ENCODE measurements at regions not wholly inside any gene's neighbourhood (a gene's known extent, or its start where the extent isn't known, plus 50 kb on each side); places are given as distances from the start of the nearest gene placed in this dataset.

- no peak for TF ChIP-seq CTCF (conservative IDR thresholded peaks at IDR 0.05; ENCODE audit: low read depth, low read length)
- no peak for TF ChIP-seq EZH2 (IDR thresholded peaks at IDR 0.05; ENCODE audit: borderline replicate concordance, low read depth, low read length, poor library complexity, severe bottlenecking)
- peaks cover 4% of the 10 kb centered on the region for H3K4me1 ChIP-seq (ENCODE audit: insufficient read depth, low read length, poor library complexity, severe bottlenecking)
- no TSS peak for BruUV-seq (replicated peaks)
- ChIA-PET CTCF (interaction anchor here (1.2 to 1.3 kb wide), 2 partner anchors 248 to 274 kb away, joined by 3 read pairs; no protein-coding TSS in a partner anchor), POLR2A (ENCODE audit: low non-redundant PET) (no interaction called here)
- peaks cover 18% of the 10 kb centered on the region for H3K27me3 ChIP-seq (replicated peaks; ENCODE audit: insufficient read depth, low read depth, low read length, poor library complexity)
- peak overlapping the region; percentile 27 for H3K4me3 ChIP-seq (ENCODE audit: low read depth, low read length, poor library complexity, severe bottlenecking)
- no peak for DNase-seq (ENCODE audit: low spot score)
- no peaks in the 10 kb centered on the region for H3K9me3 ChIP-seq (ENCODE audit: low read depth, low read length, poor library complexity, severe bottlenecking)
- H3K27ac ChIP-seq (ENCODE audit: low read depth, low read length, poor library complexity, severe bottlenecking), result no peak overlapping the region
- no peaks in the 10 kb centered on the region for H3K36me3 ChIP-seq (ENCODE audit: insufficient read depth, low read length, poor library complexity, severe bottlenecking)
- intact Hi-C loops (cut with micrococcal nuclease; ENCODE audit: unreplicated experiment), result loop anchor here (2.0 to 5.0 kb wide), 2 partner anchors 245 to 298 kb away; no protein-coding TSS in a partner anchor
These were observed 123.5 kb upstream of the IFNGR1 start for GRCh38 chr6:137342607-137343190.

DNA sequence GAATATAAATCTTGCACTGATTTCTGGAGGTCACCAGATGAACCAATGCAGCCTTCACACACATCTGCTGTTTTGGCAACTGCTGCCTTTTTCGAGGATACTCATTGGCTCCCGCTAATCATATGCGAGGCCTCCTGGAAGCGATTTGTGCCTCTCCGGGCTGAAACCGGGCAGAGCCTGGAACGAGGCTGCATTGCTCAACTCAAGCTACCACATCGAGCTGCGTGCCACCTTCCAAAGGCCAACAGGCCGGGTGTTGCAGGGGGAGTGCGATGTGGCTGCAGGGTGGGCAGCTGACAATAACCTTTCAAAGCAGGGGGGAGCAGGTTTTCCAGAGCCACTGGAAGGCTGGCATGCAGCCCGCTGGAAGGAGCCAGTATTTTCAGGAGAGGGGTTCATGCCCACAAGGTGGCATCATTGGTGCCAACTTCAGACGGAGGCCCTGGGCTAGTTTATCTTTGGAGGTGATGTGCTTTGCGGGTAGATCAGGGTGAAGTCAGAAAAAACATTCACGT, 122.6 kb upstream of the IFNGR1 start:
- Histone ChIP-seq H3K27me3 (replicated peaks; ENCODE audit: insufficient read depth, low read depth, low read length, poor library complexity) (peaks cover 18% of the 10 kb centered on the region), H3K27ac (ENCODE audit: low read depth, low read length, poor library complexity, severe bottlenecking) (no peak overlapping the region), H3K36me3 (ENCODE audit: insufficient read depth, low read length, poor library complexity, severe bottlenecking) (no peaks in the 10 kb centered on the region), H3K4me1 (ENCODE audit: insufficient read depth, low read length, poor library complexity, severe bottlenecking) (peaks cover 4% of the 10 kb centered on the region), H3K9me3 (ENCODE audit: low read depth, low read length, poor library complexity, severe bottlenecking) (no peaks in the 10 kb centered on the region), H3K4me3 (ENCODE audit: low read depth, low read length, poor library complexity, severe bottlenecking) (no peak overlapping the region)
- DNase-seq (ENCODE audit: low spot score), result peak; percentile 57
- TF ChIP-seq EZH2 (IDR thresholded peaks at IDR 0.05; ENCODE audit: borderline replicate concordance, low read depth, low read length, poor library complexity, severe bottlenecking) (no peak), CTCF (conservative IDR thresholded peaks at IDR 0.05; ENCODE audit: low read depth, low read length) (peak; percentile 56)
- intact Hi-C loops (cut with micrococcal nuclease; ENCODE audit: unreplicated experiment), result loop anchor here (2.0 to 5.0 kb wide), 2 partner anchors 246 to 299 kb away; no protein-coding TSS in a partner anchor
- CTCF ChIA-PET, result interaction anchor here (0.6 to 1.3 kb wide), 3 partner anchors 244 to 273 kb away, joined by 3 read pairs; no protein-coding TSS in a partner anchor
- BruUV-seq (replicated peaks), result no TSS peak
- POLR2A ChIA-PET (ENCODE audit: low non-redundant PET), result no interaction called here

DNA sequence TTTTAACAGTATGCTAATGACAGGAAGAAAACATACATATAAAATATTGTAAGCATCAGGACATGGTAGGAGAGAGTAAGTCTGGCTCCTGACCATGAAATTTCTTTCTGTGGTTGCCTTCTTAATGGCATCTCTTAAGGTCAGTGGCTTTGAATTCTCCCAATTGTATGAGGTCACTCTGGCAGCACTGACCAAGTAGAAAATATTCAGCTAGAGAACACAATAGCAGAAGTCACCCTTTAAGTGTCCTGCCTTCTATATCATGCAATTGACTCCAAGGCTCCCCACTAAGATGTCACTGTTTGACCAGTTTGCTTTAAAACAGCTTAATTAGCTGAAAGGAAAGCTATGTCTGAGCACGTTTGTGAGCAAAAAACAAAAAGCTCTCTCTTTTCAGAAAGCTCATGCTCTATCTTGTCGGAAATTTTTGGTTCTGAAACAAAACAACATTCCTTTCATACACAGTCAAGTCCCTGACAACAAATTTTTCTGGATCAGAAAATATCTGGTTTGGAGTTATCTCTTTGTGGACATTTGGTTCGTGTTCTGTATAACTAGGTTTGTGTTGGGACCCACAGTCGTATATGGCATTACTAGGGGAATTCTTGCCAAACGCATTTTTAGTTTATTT, 120.9 kb upstream of the IFNGR1 start:
- no TSS peak for BruUV-seq (replicated peaks)

More for the DNA sequence above, 120.9 kb upstream of the IFNGR1 start:
- Histone ChIP-seq H3K4me1 (ENCODE audit: insufficient read depth, low read length, poor library complexity, severe bottlenecking) (peaks cover 4% of the 10 kb centered on the region), H3K4me3 (ENCODE audit: low read depth, low read length, poor library complexity, severe bottlenecking) (no peak overlapping the region), H3K27me3 (replicated peaks; ENCODE audit: insufficient read depth, low read depth, low read length, poor library complexity) (peaks cover 12% of the 10 kb centered on the region), H3K36me3 (ENCODE audit: insufficient read depth, low read length, poor library complexity, severe bottlenecking) (no peaks in the 10 kb centered on the region), H3K9me3 (ENCODE audit: low read depth, low read length, poor library complexity, severe bottlenecking) (no peaks in the 10 kb centered on the region), H3K27ac (ENCODE audit: low read depth, low read length, poor library complexity, severe bottlenecking) (no peak overlapping the region)
- CTCF ChIA-PET, result no interaction called here
- no peak for TF ChIP-seq EZH2 (IDR thresholded peaks at IDR 0.05; ENCODE audit: borderline replicate concordance, low read depth, low read length, poor library complexity, severe bottlenecking)
- TF ChIP-seq CTCF (conservative IDR thresholded peaks at IDR 0.05; ENCODE audit: low read depth, low read length), result no peak
- intact Hi-C loops (cut with micrococcal nuclease; ENCODE audit: unreplicated experiment), result loop anchor here (5.0 kb wide), 1 partner anchor 247 kb away; no protein-coding TSS in a partner anchor
- POLR2A ChIA-PET (ENCODE audit: low non-redundant PET), result no interaction called here
- DNase-seq (ENCODE audit: low spot score), result no peak
